Hepatocyte (in vitro differentiated cells): ENCODE measurements at regions not wholly inside any gene's neighbourhood (a gene's known extent, or its start where the extent isn't known, plus 50 kb on each side); places are given as distances from the start of the nearest gene placed in this dataset.

Experiments
- DNase-seq: peaks from one replicate; pipeline ENCODE4 v3.0.0-alpha.2; 2016; ENCODE audit warnings: low spot score
- H2AFZ ChIP-seq: fragments of 200-600 bp; sonication (generic); 2 replicates; pipeline ENCODE4 v1.6.0; 2016; ENCODE audit warnings: antibody characterized with exemption, mild to moderate bottlenecking
- H3K27ac ChIP-seq: fragments of 200-600 bp; sonication (generic); 2 replicates; pipeline ENCODE4 v1.5.1; 2016; ENCODE audit warnings: mild to moderate bottlenecking
- H3K27me3 ChIP-seq: fragments of 200-600 bp; sonication (generic); 2 replicates; pipeline ENCODE4 v1.6.1; 2016
- H3K36me3 ChIP-seq: fragments of 200-600 bp; sonication (generic); replicated peaks from 2 replicates; pipeline ENCODE4 v1.5.1; 2016; ENCODE audit warnings: low read depth; ENCODE audit not compliant: insufficient read depth
- H3K4me1 ChIP-seq: fragments of 200-600 bp; sonication (generic); 2 replicates; pipeline ENCODE4 v1.5.1; 2016; ENCODE audit warnings: mild to moderate bottlenecking, moderate library complexity; ENCODE audit not compliant: insufficient read depth
- H3K4me2 ChIP-seq: fragments of 200-600 bp; sonication (generic); 2 replicates; pipeline ENCODE4 v1.6.0; 2016
- H3K4me3 ChIP-seq: fragments of 200-600 bp; sonication (generic); 2 replicates; pipeline ENCODE4 v1.5.1; 2016; ENCODE audit warnings: mild to moderate bottlenecking
- H3K79me2 ChIP-seq: fragments of 200-600 bp; sonication (generic); 2 replicates; pipeline ENCODE4 v1.6.0; 2017; ENCODE audit warnings: mild to moderate bottlenecking
- H3K9me2 ChIP-seq: fragments of 200-600 bp; sonication (generic); replicated peaks from 2 replicates; pipeline ENCODE4 v1.6.0; 2017; ENCODE audit warnings: mild to moderate bottlenecking; ENCODE audit not compliant: insufficient read depth
- H3K9me3 ChIP-seq: fragments of 200-600 bp; sonication (generic); 2 replicates; pipeline ENCODE4 v1.5.1; 2016; ENCODE audit warnings: low read depth, mild to moderate bottlenecking
- H4K20me1 ChIP-seq: fragments of 200-600 bp; sonication (generic); 2 replicates; pipeline ENCODE4 v1.6.0; 2016; ENCODE audit warnings: mild to moderate bottlenecking; ENCODE audit not compliant: insufficient read depth, poor library complexity, severe bottlenecking
- CTCF ChIP-seq: fragments of 200-600 bp; sonication (generic); IDR thresholded peaks from 2 replicates; pipeline ENCODE4 v1.5.1; 2016; ENCODE audit warnings: antibody characterized with exemption, mild to moderate bottlenecking; ENCODE audit not compliant: poor library complexity
- EZH2 ChIP-seq: fragments of 200-600 bp; sonication (generic); IDR thresholded peaks from 2 replicates; pipeline ENCODE4 v1.6.1; 2016; ENCODE audit warnings: antibody characterized with exemption, mild to moderate bottlenecking, borderline replicate concordance
- EZH2phosphoT487 ChIP-seq: fragments of 200-600 bp; sonication (generic); IDR thresholded peaks from one replicate; pipeline ENCODE4 v1.6.1; 2018; ENCODE audit warnings: antibody characterized with exemption, mild to moderate bottlenecking, low read depth, moderate library complexity; ENCODE audit not compliant: unreplicated experiment, severe bottlenecking
- WGBS: methylation state at CpG from one replicate; pipeline ENCODE4 v1.1.6; 2016; ENCODE audit warnings: low lambda C conversion rate; ENCODE audit errors: missing lambda C conversion rate; 5-methylcytosine and 5-hydroxymethylcytosine counted together

- Histone ChIP-seq H3K4me3 (no peak overlapping the region), H2AFZ (no peak overlapping the region), H3K79me2 (no peaks in the 10 kb centered on the region), H3K27me3 (no peaks in the 10 kb centered on the region), H3K36me3 (no peaks in the 10 kb centered on the region), H3K9me2 (no peaks in the 10 kb centered on the region), H3K4me1 (no peaks in the 10 kb centered on the region), H3K4me2 (no peak overlapping the region), H3K27ac (no peak overlapping the region), H3K9me3 (no peaks in the 10 kb centered on the region), H4K20me1 (no peaks in the 10 kb centered on the region)
- no peak for DNase-seq
- 95% methylated on average over 6 of the region's 6 CpGs for WGBS
- TF ChIP-seq CTCF (no peak), EZH2phosphoT487 (no peak), EZH2 (no peak)
These were observed 103.4 kb upstream of the COL21A1 start for GRCh38 chr6:56350628-56351260.

GRCh38 chr6:56349194-56349593 is 101.8 kb upstream of the COL21A1 start:
- H3K36me3 ChIP-seq = no peaks in the 10 kb centered on the region
- H3K9me2 ChIP-seq = no peaks in the 10 kb centered on the region
- H3K4me2 ChIP-seq = no peak overlapping the region
- H3K27ac ChIP-seq = no peak overlapping the region
- no peak overlapping the region for H3K4me3 ChIP-seq
- no peaks in the 10 kb centered on the region for H4K20me1 ChIP-seq
- no peaks in the 10 kb centered on the region for H3K9me3 ChIP-seq
- no peaks in the 10 kb centered on the region for H3K4me1 ChIP-seq
- TF ChIP-seq CTCF (no peak), EZH2phosphoT487 (no peak), EZH2 (no peak)
- H2AFZ ChIP-seq = no peak overlapping the region
- H3K27me3 ChIP-seq = no peaks in the 10 kb centered on the region
- DNase-seq = no peak
- H3K79me2 ChIP-seq = no peaks in the 10 kb centered on the region
- 82% methylated on average over 3 of the region's 3 CpGs for WGBS

GRCh38 chr6:56348578-56348977 is 101.2 kb upstream of the COL21A1 start:
- no peaks in the 10 kb centered on the region for H4K20me1 ChIP-seq
- no peaks in the 10 kb centered on the region for H3K79me2 ChIP-seq
- WGBS = 76% methylated on average over 1 of the region's 1 CpG
- no peaks in the 10 kb centered on the region for H3K9me3 ChIP-seq
- no peaks in the 10 kb centered on the region for H3K27me3 ChIP-seq
- TF ChIP-seq CTCF (no peak), EZH2 (no peak), EZH2phosphoT487 (no peak)
- no peaks in the 10 kb centered on the region for H3K36me3 ChIP-seq
- no peak overlapping the region for H3K4me3 ChIP-seq
- no peak overlapping the region for H3K27ac ChIP-seq
- H2AFZ ChIP-seq = no peak overlapping the region
- no peaks in the 10 kb centered on the region for H3K9me2 ChIP-seq
- no peak for DNase-seq
- H3K4me1 ChIP-seq = no peaks in the 10 kb centered on the region
- H3K4me2 ChIP-seq = no peak overlapping the region

DNA sequence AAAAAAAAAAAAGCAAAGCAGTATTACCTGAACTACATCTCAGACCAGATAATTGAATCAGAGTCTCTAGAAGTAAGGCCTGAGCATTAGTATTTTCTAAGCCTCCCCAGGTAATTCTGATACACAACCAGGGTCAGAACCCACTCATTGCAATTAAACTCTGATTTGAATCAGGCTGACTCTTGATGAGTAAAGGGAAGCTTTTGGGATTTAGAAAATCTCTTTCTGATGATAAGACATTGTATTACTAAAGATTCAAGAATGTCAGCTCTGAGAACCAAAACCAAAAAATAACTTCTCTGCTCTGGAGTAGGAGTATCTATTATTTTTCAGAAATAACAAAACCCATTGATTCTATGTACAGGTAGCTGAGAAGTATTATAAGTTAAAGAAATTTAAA is 100.1 kb upstream of the COL21A1 start:
- TF ChIP-seq EZH2 = no peak
- no peak for TF ChIP-seq CTCF
- TF ChIP-seq EZH2phosphoT487 = no peak
- Histone ChIP-seq H3K9me3 (no peaks in the 10 kb centered on the region), H3K27me3 (no peaks in the 10 kb centered on the region), H3K4me3 (no peak overlapping the region), H4K20me1 (no peaks in the 10 kb centered on the region), H2AFZ (no peak overlapping the region), H3K9me2 (no peaks in the 10 kb centered on the region), H3K27ac (no peak overlapping the region), H3K79me2 (no peaks in the 10 kb centered on the region), H3K4me2 (no peak overlapping the region), H3K4me1 (no peaks in the 10 kb centered on the region), H3K36me3 (no peaks in the 10 kb centered on the region)
- no peak for DNase-seq
